Superior temporal gyrus (tissue), 1 donor: ENCODE measurements at regions not wholly inside any gene's neighbourhood (a gene's known extent, or its start where the extent isn't known, plus 50 kb on each side); places are given as distances from the start of the nearest gene placed in this dataset.
"Not testable (repeated sequence)": the region's sequence is repeated elsewhere in the genome, so short reads cannot be mapped to it uniquely, and the experiment has no call there.

Source experiments
- DNase-seq: peaks from one replicate; pipeline ENCODE4 v3.0.0-alpha.2; 2016; ENCODE audit errors: extremely low spot score

GRCh38 chr5:154702477-154702876 lies 52.7 kb upstream of the LARP1 start:
- no peak for DNase-seq

GRCh38 chr5:154701725-154702124 lies 53.5 kb upstream of the LARP1 start:
- DNase-seq: not testable (repeated sequence)

DNA sequence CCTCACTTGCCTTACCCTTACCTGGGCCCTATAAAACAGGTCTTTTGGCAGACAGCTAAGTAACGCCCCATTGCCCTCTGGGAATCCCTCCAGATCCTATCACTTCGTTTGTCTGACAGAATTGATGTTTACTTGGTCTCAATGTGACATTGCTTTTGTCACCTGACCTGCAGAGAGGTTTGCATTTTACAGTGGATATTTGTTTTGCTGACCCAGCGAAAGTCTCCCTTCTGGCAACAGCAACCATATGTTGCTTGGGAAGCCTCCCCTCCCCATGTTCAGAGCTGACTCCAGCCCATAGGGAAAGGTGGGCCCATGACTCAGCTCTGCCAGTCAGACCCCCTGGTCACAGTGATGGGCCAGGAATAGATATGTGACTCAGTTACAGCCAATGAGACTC lies 54.0 kb upstream of the LARP1 start:
- DNase-seq: no peak

DNA sequence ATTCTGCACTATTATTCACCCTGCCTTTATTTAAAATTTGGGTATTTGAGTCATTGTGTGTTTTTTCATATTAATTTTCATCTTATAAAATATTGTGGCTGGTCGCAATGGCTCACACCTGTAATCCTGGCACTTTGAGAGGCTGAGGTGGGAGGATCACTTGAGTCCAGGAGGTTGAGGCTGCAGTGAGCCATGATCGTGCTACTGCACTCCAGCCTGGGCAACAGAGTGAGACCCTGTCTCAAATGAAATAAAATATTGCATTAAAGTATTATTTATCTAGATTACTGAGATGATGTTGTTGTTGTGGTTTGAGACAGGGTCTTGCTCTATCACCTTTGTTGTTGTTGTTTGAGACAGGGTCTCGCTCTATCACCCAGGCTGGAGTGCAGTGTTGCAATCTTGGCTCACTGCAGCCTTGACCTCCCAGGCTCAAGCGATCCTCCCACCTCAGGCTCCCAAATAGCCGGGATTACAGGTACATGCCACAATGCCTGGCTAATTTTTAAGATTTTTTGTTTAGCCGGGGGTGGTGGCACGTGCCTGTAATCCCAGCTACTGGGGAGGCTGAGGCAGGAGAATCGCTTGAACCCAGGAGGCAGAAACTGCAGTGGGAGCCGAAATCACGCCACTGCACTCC lies 54.8 kb upstream of the LARP1 start:
- DNase-seq: not testable (repeated sequence)

GRCh38 chr5:154698763-154699162 lies 56.4 kb upstream of the LARP1 start:
- no peak for DNase-seq

- DNase-seq: no peak
These were observed 57.8 kb upstream of the LARP1 start for GRCh38 chr5:154697371-154697770.

GRCh38 chr5:154696891-154697290 lies 58.3 kb upstream of the LARP1 start:
- no peak for DNase-seq

DNA sequence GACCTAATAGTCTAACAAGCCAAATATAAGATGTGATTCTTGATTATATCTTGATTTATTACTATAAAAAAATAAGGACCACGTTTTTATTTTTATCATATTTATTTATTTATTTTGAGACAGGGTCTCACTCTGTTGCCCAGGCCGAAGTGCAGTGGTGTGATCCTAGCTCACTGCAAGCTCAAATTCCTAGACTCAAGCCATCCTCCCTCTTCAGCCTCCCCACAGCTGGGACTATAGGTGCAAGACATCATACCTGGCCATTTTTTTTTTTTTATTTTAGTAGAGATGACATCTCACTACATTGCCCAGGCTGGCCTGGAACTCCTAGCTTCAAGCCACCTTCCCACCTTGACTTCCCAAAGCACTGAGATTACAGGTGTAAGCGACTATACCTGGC lies 61.0 kb upstream of the LARP1 start:
- DNase-seq: no peak

DNA sequence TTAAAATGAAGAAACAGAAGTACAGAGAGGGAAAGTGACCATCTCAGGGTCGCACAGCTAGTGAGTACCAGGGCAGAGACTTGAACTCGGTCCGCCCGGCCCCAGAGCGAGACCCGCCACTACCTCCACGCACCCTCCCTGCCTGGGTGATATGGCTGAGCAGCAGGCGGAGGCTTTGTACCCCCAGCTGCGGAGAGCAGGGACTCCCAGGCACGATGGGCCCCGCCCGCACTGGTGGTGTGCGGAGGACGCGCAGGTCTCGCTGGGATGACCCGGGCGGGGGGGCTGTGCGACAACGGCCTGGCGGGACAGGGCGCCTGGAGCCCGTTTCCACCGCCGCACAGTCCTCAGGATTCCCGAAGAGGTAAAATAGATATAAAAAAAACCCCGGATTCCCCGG lies 64.7 kb upstream of the LARP1 start:
- DNase-seq: no peak

- no peak for DNase-seq
These were observed 68.7 kb upstream of the LARP1 start for GRCh38 chr5:154686490-154686889.

DNA sequence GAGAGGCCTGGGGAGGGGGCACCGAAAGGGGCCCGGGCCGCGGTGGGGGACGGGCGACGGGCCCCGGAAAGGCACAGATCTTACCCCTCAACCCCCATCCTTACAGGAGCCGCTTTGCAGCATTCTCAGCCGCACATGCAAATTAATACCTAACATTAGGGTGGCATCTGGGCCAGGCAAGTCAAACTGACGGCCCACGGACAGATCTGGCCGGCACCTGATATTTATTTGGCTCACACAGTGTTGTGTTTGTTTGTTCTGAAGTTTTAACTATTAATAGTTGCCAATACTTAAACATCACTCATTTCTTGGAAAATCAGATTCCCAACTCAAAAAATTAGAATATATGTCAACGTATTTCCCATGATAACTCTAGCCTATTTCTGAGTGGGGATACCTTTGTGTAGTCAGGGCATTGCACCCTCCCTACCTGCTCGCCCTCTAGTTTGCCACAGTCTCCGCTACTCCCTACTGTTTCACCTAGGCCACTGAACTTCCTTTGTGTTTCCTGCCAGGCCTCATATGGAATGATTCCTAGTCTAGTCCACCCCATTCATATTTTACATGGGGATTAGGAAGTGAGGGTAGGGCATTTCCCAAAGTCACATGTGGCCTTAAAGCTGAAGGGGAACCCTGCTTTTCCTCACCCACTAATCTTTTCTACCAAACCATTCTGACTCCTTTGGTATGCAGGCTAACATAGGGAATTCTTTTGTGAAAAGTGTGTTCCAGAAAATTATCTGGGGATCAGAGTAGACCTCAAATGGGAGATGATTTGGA lies 71.9 kb upstream of the LARP1 start:
- DNase-seq: no peak

DNA sequence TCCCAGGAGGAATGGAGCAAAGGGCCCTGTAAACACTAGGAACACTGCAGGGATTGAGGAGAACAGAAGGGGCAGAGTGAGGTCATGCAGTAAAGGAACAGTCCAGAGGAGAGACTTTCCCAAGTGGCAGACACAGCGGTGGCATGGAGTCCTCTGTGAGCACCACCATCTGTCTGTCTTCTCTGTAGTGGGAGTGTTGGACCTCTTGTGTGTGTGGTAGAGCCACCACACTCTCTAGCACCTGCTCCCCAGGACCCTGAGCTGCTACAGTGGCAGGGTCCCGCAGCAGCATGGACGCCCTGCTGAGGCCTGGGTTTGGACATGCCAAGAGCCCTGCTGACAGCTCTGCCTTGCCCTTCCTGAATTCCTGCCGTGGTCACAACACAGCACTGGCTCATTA lies 75.7 kb upstream of the LARP1 start:
- no peak for DNase-seq

DNA sequence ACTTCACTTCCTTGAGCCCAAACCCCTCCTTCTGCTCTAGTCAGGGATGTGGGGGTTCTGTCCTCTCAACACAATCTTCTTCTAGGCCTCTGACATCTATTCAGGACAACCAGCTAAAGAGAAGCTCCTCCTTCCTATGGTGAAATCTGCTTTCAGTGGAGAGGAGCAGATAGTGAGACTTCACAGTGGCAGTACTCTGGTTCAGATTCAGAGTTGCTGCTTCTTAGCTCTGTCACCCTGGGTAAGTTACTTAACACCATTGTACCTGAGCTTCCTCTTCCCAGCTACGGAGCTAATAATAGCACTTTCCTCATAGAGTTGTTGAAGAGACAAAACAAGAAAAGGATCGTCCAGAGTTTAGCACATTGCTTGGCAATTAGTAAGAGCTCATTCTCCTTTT lies 77.3 kb upstream of the LARP1 start:
- DNase-seq: no peak

GRCh38 chr5:154676508-154676907 lies 78.7 kb upstream of the LARP1 start:
- DNase-seq: no peak

DNA sequence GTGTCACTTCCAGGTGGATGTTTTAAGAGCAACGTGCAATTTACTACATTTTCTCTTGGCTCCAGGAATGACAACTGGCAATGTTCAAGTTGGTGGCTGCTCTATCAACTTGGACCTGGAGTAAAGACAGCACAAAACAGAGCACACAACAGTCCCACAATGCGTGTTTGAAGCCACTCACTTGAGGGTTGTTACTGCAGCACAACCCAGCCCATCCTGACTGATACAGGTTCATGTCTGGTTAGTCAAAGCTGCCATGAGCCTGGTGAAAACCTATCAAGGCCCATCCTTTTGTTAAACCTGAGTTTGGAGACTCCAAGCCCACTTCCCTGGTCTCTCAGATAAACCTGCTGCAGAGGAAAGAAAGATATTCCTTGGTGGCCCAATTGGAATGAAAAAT lies 81.1 kb upstream of the LARP1 start:
- no peak for DNase-seq

DNA sequence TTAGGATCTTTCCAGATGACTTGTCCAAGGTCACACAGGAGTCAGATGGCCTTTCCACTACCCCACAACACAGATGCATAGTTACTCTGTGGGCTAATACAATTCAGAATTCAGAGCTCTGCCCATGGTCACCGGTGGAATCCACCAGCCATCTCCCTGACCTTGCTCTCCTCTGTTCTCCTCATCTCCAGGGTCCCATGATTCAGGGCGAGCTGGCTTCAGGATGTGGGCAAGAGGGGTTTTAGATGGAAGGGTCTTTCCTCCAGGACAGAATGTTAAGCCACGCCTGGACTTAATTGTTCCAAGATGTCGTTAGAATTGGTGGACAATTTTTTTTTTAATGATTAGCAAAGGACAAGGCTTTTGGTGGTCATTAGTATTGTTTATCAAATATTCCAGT lies 81.7 kb upstream of the LARP1 start:
- no peak for DNase-seq

DNA sequence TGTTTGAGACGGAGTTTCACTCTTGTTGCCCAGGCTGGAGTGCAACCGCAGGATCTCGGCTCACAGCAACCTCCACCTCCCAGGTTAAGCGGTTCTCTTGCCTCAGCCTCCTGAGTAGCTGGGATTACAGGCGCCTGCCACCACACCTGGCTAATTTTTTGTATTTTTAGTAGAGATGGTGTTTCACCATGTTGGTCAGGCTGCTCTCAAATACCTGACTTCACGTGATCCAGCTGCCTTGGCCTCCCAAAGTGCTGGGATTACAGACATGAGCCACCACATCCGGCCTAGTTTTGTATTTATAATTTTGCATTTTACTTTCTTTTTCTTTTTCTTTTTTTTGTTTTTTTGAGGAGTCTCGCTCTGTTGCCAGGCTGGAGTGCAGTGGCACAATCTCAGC lies 85.3 kb upstream of the LARP1 start:
- DNase-seq: not testable (repeated sequence)

GRCh38 chr5:154669402-154669801 lies 85.8 kb upstream of the LARP1 start:
- no peak for DNase-seq

GRCh38 chr5:154664869-154665268 lies 90.3 kb upstream of the LARP1 start:
- DNase-seq: no peak

- DNase-seq: no peak
These were observed 91.8 kb upstream of the LARP1 start for GRCh38 chr5:154663424-154663823.

GRCh38 chr5:154654486-154655371 lies 100.4 kb upstream of the LARP1 start:
- no peak for DNase-seq

- no peak for DNase-seq
These were observed 101.3 kb upstream of the LARP1 start for GRCh38 chr5:154653764-154654485.
